ENCODE measurements at regions not wholly inside any gene's neighbourhood (a gene's known extent, or its start where the extent isn't known, plus 50 kb on each side); places are given as distances from the start of the nearest gene placed in this dataset.

GRCh38 chr18:41763361-41763760, 191.7 kb upstream of the PIK3C3 start:
- no peaks in the 10 kb centered on the region for H3K27me3 ChIP-seq (ENCODE audit: control insufficient read depth in 4 of 4, insufficient read depth in 4 of 4, low read length in 3 of 4)
- H3K4me3 ChIP-seq (ENCODE audit: low read depth in 1 of 3, low read length in 3 of 3): no peak overlapping the region
- no peak for DNase-seq (ENCODE audit: low spot score)
- 86% methylated on average over 1 of the region's 1 CpG for WGBS
- no peak for TF ChIP-seq YY1 (IDR thresholded peaks at IDR 0.05)
- TF ChIP-seq HNF4G (IDR thresholded peaks at IDR 0.05): no peak
- TF ChIP-seq SP1 (IDR thresholded peaks at IDR 0.05): no peak
- no peak overlapping the region for H3K9ac ChIP-seq (ENCODE audit: low read depth in 1 of 2, low read length in 2 of 2)
- no peaks in the 10 kb centered on the region for H3K4me1 ChIP-seq (ENCODE audit: control insufficient read depth in 4 of 4, insufficient read depth in 4 of 4, low read length in 3 of 4)
- no peaks in the 10 kb centered on the region for H3K9me3 ChIP-seq (ENCODE audit: control insufficient read depth in 4 of 4, low read length in 3 of 4)
- no peak overlapping the region for H3K27ac ChIP-seq (ENCODE audit: low read depth in 1 of 2, low read length in 2 of 2)
- H3K36me3 ChIP-seq (ENCODE audit: control insufficient read depth in 4 of 4, insufficient read depth in 3 of 4, low read depth in 1 of 4, low read length in 3 of 4): no peaks in the 10 kb centered on the region

GRCh38 chr18:41761333-41762018, 193.6 kb upstream of the PIK3C3 start:
- H3K4me1 ChIP-seq (ENCODE audit: control insufficient read depth in 4 of 4, insufficient read depth in 4 of 4, low read length in 3 of 4): no peaks in the 10 kb centered on the region
- DNase-seq (ENCODE audit: low spot score): no peak
- TF ChIP-seq GABPA (IDR thresholded peaks at IDR 0.05 in 1 of 2, conservative IDR thresholded peaks at IDR 0.05 in 1 of 2) (no peak), HNF4G (IDR thresholded peaks at IDR 0.05) (no peak), REST (IDR thresholded peaks at IDR 0.05) (no peak), TAF1 (conservative IDR thresholded peaks at IDR 0.05) (no peak), ATF3 (IDR thresholded peaks at IDR 0.05) (no peak), RAD21 (IDR thresholded peaks at IDR 0.05) (no peak), YY1 (IDR thresholded peaks at IDR 0.05) (no peak), FOXA1 (IDR thresholded peaks at IDR 0.05) (no peak), CTCF (IDR thresholded peaks at IDR 0.05; ENCODE audit: low read depth, low read length, missing input control) (no peak), EGR1 (IDR thresholded peaks at IDR 0.05; ENCODE audit: low read depth in 2 of 2) (no peak), SP1 (IDR thresholded peaks at IDR 0.05) (no peak), FOXA2 (IDR thresholded peaks at IDR 0.05) (no peak)
- H3K4me3 ChIP-seq (ENCODE audit: low read depth in 1 of 3, low read length in 3 of 3): no peak overlapping the region
- 65% methylated on average over 2 of the region's 2 CpGs for WGBS
- H3K27ac ChIP-seq (ENCODE audit: low read depth in 1 of 2, low read length in 2 of 2): no peak overlapping the region
- no peaks in the 10 kb centered on the region for H3K36me3 ChIP-seq (ENCODE audit: control insufficient read depth in 4 of 4, insufficient read depth in 3 of 4, low read depth in 1 of 4, low read length in 3 of 4)
- H3K9ac ChIP-seq (ENCODE audit: low read depth in 1 of 2, low read length in 2 of 2): no peak overlapping the region
- no peaks in the 10 kb centered on the region for H3K9me3 ChIP-seq (ENCODE audit: control insufficient read depth in 4 of 4, low read length in 3 of 4)
- H3K27me3 ChIP-seq (ENCODE audit: control insufficient read depth in 4 of 4, insufficient read depth in 4 of 4, low read length in 3 of 4): no peaks in the 10 kb centered on the region

- DNase-seq (ENCODE audit: low spot score): no peak
- peaks cover 0 to 2% (median 0%) of the 10 kb centered on the region in 4 donors for H3K27me3 ChIP-seq (ENCODE audit: control insufficient read depth in 4 of 4, insufficient read depth in 4 of 4, low read length in 3 of 4)
- WGBS: 83% methylated on average over 4 of the region's 4 CpGs
- no peak overlapping the region for H3K27ac ChIP-seq (ENCODE audit: low read depth in 1 of 2, low read length in 2 of 2)
- no peak for TF ChIP-seq FOXA2 (IDR thresholded peaks at IDR 0.05)
- no peak for TF ChIP-seq HNF4A (conservative IDR thresholded peaks at IDR 0.05)
- TF ChIP-seq REST (IDR thresholded peaks at IDR 0.05): no peak
- TF ChIP-seq MAX (IDR thresholded peaks at IDR 0.05): no peak
- TF ChIP-seq JUND (IDR thresholded peaks at IDR 0.05): no peak
- no peak for TF ChIP-seq NR2F2 (IDR thresholded peaks at IDR 0.05)
- no peaks in the 10 kb centered on the region for H3K36me3 ChIP-seq (ENCODE audit: control insufficient read depth in 4 of 4, insufficient read depth in 3 of 4, low read depth in 1 of 4, low read length in 3 of 4)
- H3K9ac ChIP-seq (ENCODE audit: low read depth in 1 of 2, low read length in 2 of 2): no peak overlapping the region
- no peaks in the 10 kb centered on the region for H3K4me1 ChIP-seq (ENCODE audit: control insufficient read depth in 4 of 4, insufficient read depth in 4 of 4, low read length in 3 of 4)
- no peak overlapping the region for H3K4me3 ChIP-seq (ENCODE audit: low read depth in 1 of 3, low read length in 3 of 3)
- H3K9me3 ChIP-seq (ENCODE audit: control insufficient read depth in 4 of 4, low read length in 3 of 4): no peaks in the 10 kb centered on the region
Measured at GRCh38 chr18:41758534-41758933, 196.5 kb upstream of the PIK3C3 start.

All from liver (tissue), 8 donors.